22Rv1 (cell line): ENCODE measurements at regions not wholly inside any gene's neighbourhood (a gene's known extent, or its start where the extent isn't known, plus 50 kb on each side); places are given as distances from the start of the nearest gene placed in this dataset.
"Not testable (repeated sequence)": the region's sequence is repeated elsewhere in the genome, so short reads cannot be mapped to it uniquely, and the experiment has no call there.

Experiments
- H3K27ac ChIP-seq: fragments of 450-650 bp; 2 replicates; pipeline ENCODE4 v1.5.1; 2017
- CTCF ChIP-seq: fragments of 450-650 bp; IDR thresholded peaks from 2 replicates; pipeline ENCODE4 v1.5.1; 2017; ENCODE audit warnings: mild to moderate bottlenecking
- ZFX ChIP-seq: fragments of 450-650 bp; IDR thresholded peaks from 2 replicates; pipeline ENCODE4 v1.6.1; 2017; ENCODE audit warnings: antibody characterized with exemption, borderline replicate concordance

DNA sequence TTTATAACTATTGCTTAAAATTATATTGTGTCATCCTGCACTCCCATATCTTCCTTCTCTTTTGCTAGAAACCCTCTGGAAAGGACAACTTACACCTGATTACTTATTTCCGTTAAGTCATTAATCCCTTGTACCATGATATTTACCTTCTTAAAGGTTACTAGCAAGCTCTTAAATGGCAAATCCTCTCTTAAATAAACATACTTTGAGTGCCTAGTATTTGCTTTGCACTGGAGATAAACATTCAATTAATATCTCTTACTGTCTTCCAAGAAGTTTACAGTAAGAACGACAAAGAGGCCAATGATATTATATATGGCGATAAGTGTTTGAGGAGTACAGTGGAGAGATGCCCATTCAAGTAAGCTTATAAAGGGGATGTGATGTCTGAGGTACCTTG lies 278.3 kb downstream of the HGF start:
- TF ChIP-seq ZFX (no peak), CTCF (no peak)

DNA sequence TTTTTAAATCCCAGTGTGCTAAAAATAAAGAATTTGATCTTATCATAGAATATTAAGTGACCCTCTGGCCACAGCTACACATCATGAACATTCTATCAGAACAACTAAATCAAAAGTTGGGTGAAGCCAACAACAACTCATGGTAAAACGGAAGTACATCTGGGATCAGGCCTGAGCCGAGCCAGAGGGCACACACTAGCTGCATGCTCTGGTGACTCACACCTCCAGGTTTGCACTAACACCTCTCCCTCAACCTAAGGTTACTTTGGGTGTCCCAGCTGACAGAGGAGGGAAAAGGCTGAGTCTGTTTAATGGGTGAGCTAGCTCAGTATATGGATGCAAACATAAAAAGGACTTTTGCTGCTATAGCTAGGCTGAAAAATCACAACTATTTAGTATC lies 281.6 kb downstream of the HGF start:
- TF ChIP-seq CTCF: no peak
- no peak for TF ChIP-seq ZFX
- peak overlapping the region; percentile 37 for H3K27ac ChIP-seq

More for the DNA sequence above, 278.3 kb downstream of the HGF start:
- peak overlapping the region; percentile 87 for H3K27ac ChIP-seq

GRCh38 chr7:81487516-81487915 lies 282.3 kb downstream of the HGF start:
- TF ChIP-seq ZFX (no peak), CTCF (no peak)
- H3K27ac ChIP-seq: peak overlapping the region; percentile 37

DNA sequence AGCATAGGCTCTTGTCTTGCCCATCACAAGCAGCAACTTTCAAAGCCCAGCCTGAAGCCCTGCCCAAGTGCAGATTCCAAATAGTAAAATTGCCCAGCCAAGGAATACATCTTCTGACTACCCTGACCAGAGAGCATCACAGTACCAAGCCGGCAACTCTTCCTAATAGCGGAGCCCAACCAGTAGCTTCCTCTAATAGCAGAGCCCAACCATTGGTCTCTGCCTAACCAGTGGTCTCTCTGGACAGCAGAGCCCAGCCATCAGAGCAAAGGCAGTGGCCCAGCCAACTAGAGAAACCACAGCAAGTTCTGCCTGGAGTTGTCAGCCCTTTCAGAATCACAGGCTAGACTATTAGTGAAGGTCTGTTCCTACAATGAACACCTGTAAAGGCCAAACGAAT lies 285.6 kb downstream of the HGF start:
- peak overlapping the region; percentile 60 for H3K27ac ChIP-seq
- TF ChIP-seq ZFX (no peak), CTCF (no peak)

GRCh38 chr7:81482600-81483186 lies 287.2 kb downstream of the HGF start:
- peak overlapping the region; percentile 60 for H3K27ac ChIP-seq
- TF ChIP-seq ZFX (no peak), CTCF (peak; percentile 85)

GRCh38 chr7:81478664-81479063 lies 291.2 kb downstream of the HGF start:
- TF ChIP-seq ZFX: no peak
- no peak overlapping the region for H3K27ac ChIP-seq

- H3K27ac ChIP-seq: not testable (repeated sequence)
Observed at GRCh38 chr7:81478201-81478600, 291.6 kb downstream of the HGF start.

- no peak overlapping the region for H3K27ac ChIP-seq
- TF ChIP-seq CTCF (no peak), ZFX (no peak)
Observed at GRCh38 chr7:81473236-81473635, 296.6 kb downstream of the HGF start.
